Smooth muscle cell (in vitro differentiated cells): ENCODE measurements at regions not wholly inside any gene's neighbourhood (a gene's known extent, or its start where the extent isn't known, plus 50 kb on each side); places are given as distances from the start of the nearest gene placed in this dataset.

Experiments used
- DNase-seq: peaks from one replicate; lab custom pipeline; 2025; ENCODE audit not compliant: unreplicated experiment; lab: John Stamatoyannopoulos, UW
- H2AFZ ChIP-seq: fragments of 200-600 bp; sonication (generic); 2 replicates; pipeline ENCODE4 v1.6.0; 2016; ENCODE audit warnings: antibody characterized with exemption, low read depth, mild to moderate bottlenecking
- H3F3A ChIP-seq: fragments of 200-600 bp; sonication (generic); 2 replicates; pipeline ENCODE4 v1.6.0; 2017; ENCODE audit warnings: antibody characterized with exemption, low read depth
- H3K27ac ChIP-seq: fragments of 200-600 bp; sonication (generic); 2 replicates; pipeline ENCODE4 v1.5.1; 2016; ENCODE audit warnings: low read depth, mild to moderate bottlenecking
- H3K27me3 ChIP-seq: fragments of 200-600 bp; sonication (generic); 2 replicates; pipeline ENCODE4 v1.6.1; 2016; ENCODE audit warnings: low read depth, mild to moderate bottlenecking
- H3K36me3 ChIP-seq: fragments of 200-600 bp; sonication (generic); 2 replicates; pipeline ENCODE4 v1.5.1; 2016; ENCODE audit warnings: low read depth
- H3K4me1 ChIP-seq: fragments of 200-600 bp; sonication (generic); 2 replicates; pipeline ENCODE4 v1.5.1; 2016; ENCODE audit warnings: low read depth
- H3K4me2 ChIP-seq: fragments of 200-600 bp; sonication (generic); 2 replicates; pipeline ENCODE4 v1.6.0; 2016; ENCODE audit warnings: mild to moderate bottlenecking
- H3K4me3 ChIP-seq: fragments of 200-600 bp; sonication (generic); 2 replicates; pipeline ENCODE4 v1.5.1; 2016; ENCODE audit warnings: mild to moderate bottlenecking
- H3K79me2 ChIP-seq: fragments of 200-600 bp; sonication (generic); 2 replicates; pipeline ENCODE4 v1.6.0; 2016; ENCODE audit warnings: low read depth, mild to moderate bottlenecking
- H3K9ac ChIP-seq: fragments of 200-600 bp; sonication (generic); 2 replicates; pipeline ENCODE4 v1.6.0; 2016; ENCODE audit warnings: low read depth
- H3K9me3 ChIP-seq: fragments of 200-600 bp; sonication (generic); replicated peaks from 2 replicates; pipeline ENCODE4 v1.5.1; 2016; ENCODE audit warnings: low read depth
- H4K20me1 ChIP-seq: fragments of 200-600 bp; sonication (generic); 2 replicates; pipeline ENCODE4 v1.6.0; 2016; ENCODE audit warnings: low read depth
- CTCF ChIP-seq: fragments of 200-600 bp; sonication (generic); IDR thresholded peaks from 2 replicates; pipeline ENCODE4 v1.5.1; 2017; ENCODE audit warnings: borderline replicate concordance, mild to moderate bottlenecking, antibody characterized with exemption; ENCODE audit not compliant: insufficient read depth, poor library complexity, severe bottlenecking
- WGBS: methylation state at CpG from one replicate; pipeline ENCODE4 v1.1.7; 2016; ENCODE audit warnings: low lambda C conversion rate; 5-methylcytosine and 5-hydroxymethylcytosine counted together

GRCh38 chrX:7280520-7280919 lies 132.6 kb upstream of the PUDP start:
- no peak for DNase-seq
- no peak overlapping the region for H2AFZ ChIP-seq

DNA sequence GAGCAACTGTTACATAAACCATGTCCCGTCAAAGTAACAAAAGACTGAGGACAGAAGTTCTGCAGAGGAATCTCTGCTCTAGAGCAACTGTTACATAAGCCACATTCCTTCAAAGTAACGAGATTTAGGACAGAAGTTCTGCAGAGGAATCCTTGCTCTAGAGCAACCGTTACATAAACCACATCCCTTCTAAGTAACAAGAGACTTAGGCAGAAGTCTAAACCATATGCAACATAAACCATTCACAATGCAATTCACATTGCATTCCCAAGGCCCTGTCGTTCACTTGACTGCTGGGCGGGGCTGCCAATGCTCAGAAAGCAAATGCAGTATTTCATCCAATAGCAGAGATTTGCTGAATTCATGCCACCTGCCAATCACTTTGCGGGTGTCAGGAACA lies 124.4 kb upstream of the PUDP start:
- no peak for DNase-seq
- Histone ChIP-seq H3K36me3 (no peaks in the 10 kb centered on the region), H3K4me2 (no peak overlapping the region), H3K4me3 (no peak overlapping the region), H3K9ac (no peak overlapping the region), H2AFZ (no peak overlapping the region), H4K20me1 (no peaks in the 10 kb centered on the region), H3K9me3 (no peaks in the 10 kb centered on the region), H3K27me3 (no peaks in the 10 kb centered on the region), H3K4me1 (no peaks in the 10 kb centered on the region), H3F3A (no peaks in the 10 kb centered on the region), H3K27ac (no peak overlapping the region), H3K79me2 (no peaks in the 10 kb centered on the region)
- TF ChIP-seq CTCF = no peak
- WGBS = 68% methylated on average over 6 of the region's 6 CpGs

More at GRCh38 chrX:7280520-7280919, 132.6 kb upstream of the PUDP start:
- no peaks in the 10 kb centered on the region for H3K36me3 ChIP-seq
- H3F3A ChIP-seq = no peaks in the 10 kb centered on the region
- no peaks in the 10 kb centered on the region for H3K79me2 ChIP-seq
- no peaks in the 10 kb centered on the region for H3K9me3 ChIP-seq
- TF ChIP-seq CTCF = no peak
- no peaks in the 10 kb centered on the region for H3K4me1 ChIP-seq
- WGBS = 74% methylated on average over 2 of the region's 2 CpGs
- H3K4me3 ChIP-seq = no peak overlapping the region
- no peak overlapping the region for H3K9ac ChIP-seq
- H4K20me1 ChIP-seq = no peaks in the 10 kb centered on the region
- no peak overlapping the region for H3K4me2 ChIP-seq
- H3K27me3 ChIP-seq = no peaks in the 10 kb centered on the region
- no peak overlapping the region for H3K27ac ChIP-seq

DNA sequence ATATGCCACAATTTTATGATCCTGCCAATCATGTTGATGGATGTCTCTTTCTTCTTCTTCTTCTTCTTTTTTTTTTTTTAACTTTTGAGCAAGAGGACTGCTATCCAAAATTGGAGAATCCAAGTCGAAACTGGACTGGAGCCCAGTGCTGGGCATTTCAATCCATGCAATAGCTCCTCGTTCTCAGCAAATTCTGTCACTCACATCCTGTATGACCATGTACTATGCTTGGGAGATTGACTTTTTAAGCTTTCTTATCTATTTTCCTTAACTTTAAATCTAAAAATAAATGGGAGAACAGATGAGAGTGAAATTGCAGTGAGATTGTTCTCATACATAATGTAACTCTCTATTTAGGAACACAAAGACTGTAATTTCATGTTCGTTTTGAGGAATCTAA lies 123.0 kb upstream of the PUDP start:
- no peak for TF ChIP-seq CTCF
- H3K9ac ChIP-seq = no peak overlapping the region
- no peak overlapping the region for H3K4me2 ChIP-seq
- H3K27me3 ChIP-seq = no peaks in the 10 kb centered on the region
- no peaks in the 10 kb centered on the region for H3K79me2 ChIP-seq
- DNase-seq = no peak
- H3K9me3 ChIP-seq = no peaks in the 10 kb centered on the region
- WGBS = 66% methylated on average over 3 of the region's 3 CpGs
- H3K4me1 ChIP-seq = no peaks in the 10 kb centered on the region
- H3K27ac ChIP-seq = no peak overlapping the region
- H3K36me3 ChIP-seq = no peaks in the 10 kb centered on the region
- H4K20me1 ChIP-seq = no peaks in the 10 kb centered on the region
- H3F3A ChIP-seq = no peaks in the 10 kb centered on the region
- no peak overlapping the region for H3K4me3 ChIP-seq
- no peak overlapping the region for H2AFZ ChIP-seq

DNA sequence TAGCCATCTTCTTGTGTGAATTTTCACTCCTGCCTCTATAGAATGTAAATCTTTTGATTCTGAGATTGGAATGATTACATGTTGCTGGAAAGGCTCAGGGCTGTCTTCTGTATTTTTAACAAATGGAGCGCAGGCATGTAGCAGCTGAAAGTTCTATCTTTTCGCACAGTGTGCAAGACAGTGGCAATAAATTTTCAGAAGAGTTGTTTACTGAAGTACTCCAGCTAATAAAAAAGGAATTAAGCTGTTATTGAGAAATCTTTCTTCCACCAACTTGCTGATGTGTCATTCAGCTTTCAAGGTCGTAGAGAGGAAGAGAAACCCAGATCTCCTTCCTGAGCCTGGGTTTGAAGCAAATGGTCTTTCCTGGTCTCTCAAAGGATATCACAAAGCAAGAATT lies 122.0 kb upstream of the PUDP start:
- H4K20me1 ChIP-seq = no peaks in the 10 kb centered on the region
- WGBS = 56% methylated on average over 3 of the region's 3 CpGs
- DNase-seq = no peak
- no peaks in the 10 kb centered on the region for H3K27me3 ChIP-seq
- H3K36me3 ChIP-seq = no peaks in the 10 kb centered on the region
- no peak overlapping the region for H3K4me3 ChIP-seq
- no peak overlapping the region for H2AFZ ChIP-seq
- TF ChIP-seq CTCF = no peak
- no peaks in the 10 kb centered on the region for H3K9me3 ChIP-seq
- H3K9ac ChIP-seq = no peak overlapping the region
- H3K4me1 ChIP-seq = no peaks in the 10 kb centered on the region
- no peak overlapping the region for H3K27ac ChIP-seq
- no peak overlapping the region for H3K4me2 ChIP-seq
- no peaks in the 10 kb centered on the region for H3K79me2 ChIP-seq
- no peaks in the 10 kb centered on the region for H3F3A ChIP-seq
